ENCODE measurements at regions not wholly inside any gene's neighbourhood (a gene's known extent, or its start where the extent isn't known, plus 50 kb on each side); places are given as distances from the start of the nearest gene placed in this dataset.

DNA sequence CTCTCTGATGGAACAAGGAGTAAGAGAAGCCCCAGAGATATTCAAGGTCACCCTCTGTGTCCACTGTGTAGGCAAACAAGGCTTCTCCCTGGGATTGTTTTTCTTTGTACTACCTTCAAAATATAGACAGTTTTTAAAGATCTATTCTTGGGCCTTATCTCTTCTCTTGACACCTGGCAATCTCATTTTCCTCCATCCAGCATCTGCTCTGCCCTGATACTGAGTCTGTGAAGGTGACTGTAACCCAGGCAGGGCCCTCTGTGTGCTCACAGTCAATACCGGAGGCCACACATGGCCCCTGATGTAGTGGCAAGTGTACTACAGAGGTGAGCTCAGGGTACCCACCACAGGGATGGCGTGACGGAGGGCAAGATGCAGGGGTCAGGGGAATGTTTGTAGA lies 221.1 kb downstream of the SNX10 start:
- no peak for DNase-seq

DNA sequence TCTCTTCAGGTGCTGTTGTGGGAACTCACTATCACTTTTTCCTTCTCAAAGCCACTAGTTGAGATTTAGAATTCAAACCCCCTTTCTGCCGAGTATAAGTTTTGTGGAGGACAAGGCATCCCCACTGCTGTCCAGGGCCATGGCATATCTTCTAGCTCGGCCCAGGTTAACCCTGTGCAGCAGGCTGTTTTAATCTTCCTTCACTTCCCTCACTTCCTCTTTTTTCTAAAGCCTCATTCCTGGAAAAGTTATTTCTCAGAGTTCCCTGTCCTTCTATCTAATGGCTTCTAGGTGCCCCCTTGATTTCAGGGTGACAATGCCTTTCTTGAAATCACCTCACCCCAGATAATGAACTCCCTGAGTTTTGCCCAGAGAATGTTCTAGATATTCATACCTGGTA lies 222.3 kb downstream of the SNX10 start:
- DNase-seq: no peak

DNA sequence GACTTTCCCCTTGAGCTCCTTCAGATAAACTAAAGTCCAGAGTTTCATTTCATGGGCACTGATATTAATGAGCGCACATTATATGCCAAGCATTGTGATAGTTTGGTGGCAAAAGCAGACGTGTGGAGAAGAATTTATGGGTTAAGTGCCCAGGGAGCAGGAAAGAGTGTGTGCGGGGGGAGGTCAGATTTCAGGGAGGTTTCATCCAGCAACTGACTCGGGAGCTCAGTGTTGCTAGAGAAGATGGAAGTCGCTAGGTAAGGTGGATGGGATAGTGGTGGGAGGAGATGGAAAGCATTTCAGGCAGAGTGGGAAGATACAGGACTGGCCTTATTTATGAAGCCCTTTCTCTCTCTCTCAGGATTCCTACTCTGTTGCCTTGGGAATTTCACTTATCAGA lies 223.0 kb downstream of the SNX10 start:
- DNase-seq: no peak

DNA sequence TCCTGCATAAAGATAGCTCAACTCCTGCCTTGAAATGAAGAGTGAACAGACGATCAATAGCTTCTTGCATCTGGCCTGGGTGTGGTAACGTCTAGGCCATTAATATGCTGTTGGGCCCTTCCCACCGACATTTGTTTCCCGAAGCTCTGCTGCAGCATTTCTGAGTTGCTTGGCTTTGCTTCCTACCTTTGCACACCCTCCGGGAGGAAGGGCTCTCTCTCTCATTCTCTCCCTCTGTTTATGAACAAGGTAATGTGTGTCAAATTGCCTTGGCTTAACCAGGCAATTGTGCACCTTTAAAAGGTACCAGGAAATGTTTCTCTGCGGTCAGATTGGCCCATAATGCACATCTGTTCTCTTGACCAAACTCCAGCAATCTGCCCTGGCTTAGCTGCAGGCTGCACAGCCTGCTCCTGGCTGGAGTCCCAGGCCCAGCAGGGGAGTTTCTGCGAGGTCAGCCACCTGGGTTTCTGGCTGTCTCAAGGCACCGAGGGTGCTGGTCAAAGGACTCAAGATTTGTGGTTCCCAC lies 223.7 kb downstream of the SNX10 start:
- peak in 1 of 56 donors; percentile 10 for DNase-seq

DNA sequence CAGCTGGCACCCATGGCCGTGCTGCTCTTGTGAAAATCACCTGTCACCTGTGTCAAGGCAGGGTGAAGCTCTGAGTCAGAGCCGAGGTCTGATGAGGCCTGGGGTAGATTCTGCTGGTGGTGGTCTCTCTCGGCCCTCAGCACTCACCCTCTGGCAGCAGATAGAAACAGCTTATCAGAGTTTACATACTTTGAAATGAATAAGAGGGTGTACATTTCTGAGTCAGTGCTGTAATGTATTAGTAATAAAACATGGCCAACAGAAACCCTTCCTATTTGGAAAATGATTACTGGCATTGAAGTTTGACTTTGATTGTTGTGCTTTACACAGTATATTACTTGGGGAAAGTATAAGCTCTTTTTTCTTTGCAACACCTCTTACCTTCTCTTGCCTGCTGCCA lies 228.8 kb downstream of the SNX10 start:
- no peak for DNase-seq

DNA sequence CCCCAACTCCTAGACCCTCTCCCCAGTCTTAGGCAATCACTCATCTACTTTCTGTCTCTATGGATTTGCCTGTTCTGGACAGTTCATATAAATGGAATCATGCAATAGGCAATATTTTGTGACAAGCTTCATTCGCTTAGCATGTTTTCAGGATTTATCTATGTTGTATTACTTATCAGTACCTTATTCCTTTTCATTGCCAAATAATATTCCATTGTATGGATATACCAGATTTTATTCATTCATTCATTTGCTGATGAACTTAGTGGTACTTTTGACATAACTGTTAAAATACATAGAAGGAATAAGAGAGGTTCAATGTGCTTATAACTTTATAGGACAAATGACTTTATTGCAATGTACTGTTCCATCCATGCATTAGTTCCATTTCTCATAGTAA lies 231.0 kb downstream of the SNX10 start:
- no peak for DNase-seq

DNA sequence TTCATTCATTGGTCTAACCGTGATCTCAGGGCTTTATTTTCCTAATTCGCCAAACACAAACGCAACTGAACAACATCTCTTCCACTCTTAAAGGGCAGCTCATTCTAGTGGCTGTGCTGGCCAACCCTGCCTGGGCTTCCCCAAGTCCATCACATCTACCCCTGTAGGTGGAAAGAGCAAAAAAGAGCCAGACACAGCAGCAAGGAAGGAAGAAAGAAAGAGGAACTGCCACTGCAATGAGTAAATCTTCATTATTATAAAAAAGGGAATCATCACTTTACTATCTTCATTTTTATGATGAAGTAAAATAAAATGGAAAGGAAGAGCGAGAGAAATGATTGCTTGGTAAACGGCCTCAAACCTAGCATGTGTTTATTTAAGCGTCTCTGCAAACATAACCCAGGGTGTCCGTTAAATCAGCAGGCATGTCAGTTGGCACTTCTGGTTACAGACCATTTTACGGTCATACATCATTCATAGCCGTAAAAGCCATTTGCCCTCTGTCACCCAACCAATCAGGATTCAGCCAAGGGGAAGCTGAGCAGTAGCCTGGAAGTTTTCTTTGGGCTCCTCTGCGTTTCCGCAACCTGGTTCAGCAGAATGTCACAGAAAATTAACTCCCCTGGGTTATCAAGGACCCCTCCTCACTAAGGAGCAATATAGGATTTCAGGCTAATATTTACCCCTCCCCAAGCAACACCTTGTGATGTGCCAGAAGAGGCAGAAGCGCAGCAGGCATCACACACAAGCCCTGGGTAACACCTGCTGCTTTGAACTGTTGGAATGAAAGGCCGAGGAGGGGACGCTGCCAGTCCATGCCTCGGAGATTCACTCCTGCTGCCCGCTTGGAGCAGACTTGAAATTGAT lies 234.0 kb downstream of the SNX10 start:
- DNase-seq: no peak

DNA sequence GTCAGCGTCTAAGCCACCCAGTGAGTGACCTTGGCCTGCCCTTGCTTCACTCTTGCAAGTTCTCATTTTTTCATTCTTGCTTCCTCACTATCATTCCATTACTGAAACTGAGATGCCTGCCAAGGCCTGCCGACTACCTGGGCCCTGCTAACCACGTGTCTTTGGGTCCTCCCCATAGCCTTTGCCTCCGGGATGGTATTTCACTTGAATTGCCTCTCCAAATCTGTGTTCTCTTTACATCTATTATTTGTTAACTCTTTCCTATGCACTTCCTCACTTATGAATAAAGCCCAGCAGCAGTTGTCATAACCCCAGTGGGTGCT lies 234.6 kb downstream of the SNX10 start:
- no peak for DNase-seq

DNA sequence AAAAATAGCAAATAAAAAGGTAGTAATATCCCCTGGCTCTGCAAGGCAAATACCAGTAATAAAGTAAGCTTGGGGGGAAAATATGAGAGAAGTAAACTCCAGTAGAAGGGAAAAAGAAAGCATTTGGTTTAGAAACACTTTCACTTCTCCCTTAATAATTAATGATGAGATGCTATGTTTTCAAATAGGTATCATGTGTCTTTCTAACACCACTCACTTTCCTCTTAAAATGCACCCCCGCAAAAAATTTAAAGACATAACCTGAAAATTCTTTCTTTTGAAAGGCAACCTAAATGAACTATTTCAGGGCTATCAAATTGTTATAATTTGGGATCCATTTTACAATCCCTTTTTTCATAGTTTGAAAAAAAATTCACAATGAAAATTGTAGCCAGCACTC lies 240.3 kb downstream of the SNX10 start:
- DNase-seq: no peak

DNA sequence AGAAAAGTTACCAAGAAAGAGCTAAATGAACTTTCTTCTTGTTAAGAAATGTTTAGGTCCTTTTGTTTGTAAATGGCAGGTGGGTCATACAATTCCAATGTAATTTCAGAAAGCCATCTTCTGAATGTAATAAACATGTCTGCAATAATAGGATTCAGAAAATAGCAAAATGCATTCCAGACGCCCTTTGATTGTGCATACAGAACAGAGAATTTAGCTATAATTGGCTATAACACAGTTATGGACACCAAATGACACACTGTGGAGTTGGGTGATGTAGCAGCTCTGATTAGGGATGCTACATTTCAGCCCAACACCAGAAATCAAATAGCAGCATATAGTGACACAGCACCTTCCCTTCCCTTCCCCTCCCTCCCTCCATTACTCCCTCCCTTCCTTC lies 240.8 kb downstream of the SNX10 start:
- no peak for DNase-seq

DNA sequence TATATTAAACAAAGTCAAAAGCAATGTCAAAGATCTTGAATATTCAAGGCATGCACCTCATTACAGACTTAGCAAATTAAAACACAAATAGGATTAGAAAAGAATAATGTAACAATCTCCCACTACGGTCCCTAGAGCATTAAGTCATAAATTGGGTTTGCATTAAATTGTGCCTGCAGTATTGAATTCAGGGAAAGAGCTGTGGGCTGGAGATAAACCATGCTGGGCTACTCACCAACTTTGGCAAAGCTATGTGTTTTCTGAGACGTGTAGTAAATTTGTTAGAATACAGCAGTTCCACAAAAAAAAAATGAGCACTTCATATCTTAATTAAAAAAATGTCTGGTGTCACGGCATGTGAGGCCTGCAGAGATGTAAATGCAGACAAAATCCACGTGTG lies 241.6 kb downstream of the SNX10 start:
- DNase-seq: no peak

DNA sequence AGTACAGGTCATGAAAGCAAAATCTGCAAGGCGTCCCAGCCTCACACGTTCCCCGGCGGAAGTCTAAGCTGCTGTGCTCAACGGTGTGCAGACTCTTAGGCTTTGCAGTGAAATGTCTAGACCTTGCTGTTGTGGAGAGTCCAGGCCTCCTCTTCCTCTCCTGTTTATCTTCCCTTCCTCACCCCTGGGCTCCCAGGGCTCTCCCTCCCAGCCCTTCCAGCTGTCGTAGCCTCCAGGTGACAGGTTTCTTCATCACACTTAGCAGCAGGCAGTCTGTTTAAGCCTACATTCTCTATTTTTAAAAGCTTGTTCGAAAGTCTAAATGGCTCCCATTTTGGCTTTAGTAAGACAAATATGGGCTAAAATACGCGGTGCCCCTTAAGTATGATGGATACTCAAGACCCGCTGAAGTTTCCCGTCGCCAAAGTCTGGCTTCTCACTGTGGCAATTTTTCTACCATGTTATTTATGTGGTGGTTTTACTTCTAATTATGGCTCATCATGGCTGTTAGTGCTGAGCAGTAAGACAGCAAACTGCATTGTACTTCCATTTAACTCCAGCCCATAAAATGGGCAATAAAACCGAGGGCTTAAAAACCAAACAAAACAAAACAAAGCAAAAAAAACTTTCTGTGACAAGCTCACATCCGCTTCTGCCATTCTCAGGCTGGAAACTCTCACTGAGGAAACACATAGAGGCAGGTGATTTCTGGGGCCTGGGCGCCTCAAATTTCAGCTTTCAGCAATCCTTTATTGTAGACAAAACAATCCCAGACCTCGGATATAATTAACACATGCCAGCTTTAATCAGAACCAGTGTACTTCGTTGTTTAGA lies 243.2 kb downstream of the SNX10 start:
- DNase-seq: no peak

DNA sequence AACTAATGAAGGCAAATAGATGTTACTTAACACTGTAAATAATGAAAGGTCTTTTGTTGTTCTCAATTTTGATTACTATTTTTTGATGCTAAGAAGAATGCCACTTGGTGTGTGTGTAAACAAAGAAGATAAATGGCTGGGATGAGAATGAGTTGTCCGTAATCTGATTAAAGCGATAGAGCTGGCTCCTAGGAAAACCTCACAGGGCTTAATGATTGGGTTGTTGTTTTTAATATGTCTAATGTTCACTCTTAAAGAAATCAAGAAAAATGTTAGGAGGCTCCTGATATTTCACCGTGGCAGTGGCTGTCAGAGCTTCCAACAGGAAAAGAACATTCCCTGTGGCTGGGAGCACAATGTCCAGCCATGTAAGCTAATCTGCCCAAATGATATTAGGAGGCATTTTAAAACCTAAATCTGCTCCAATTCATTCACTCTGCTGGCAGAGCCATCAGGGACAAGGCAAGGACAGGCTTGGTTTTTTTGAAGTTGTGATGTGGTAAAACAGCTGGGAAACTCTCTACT lies 243.9 kb downstream of the SNX10 start:
- no peak for DNase-seq

DNA sequence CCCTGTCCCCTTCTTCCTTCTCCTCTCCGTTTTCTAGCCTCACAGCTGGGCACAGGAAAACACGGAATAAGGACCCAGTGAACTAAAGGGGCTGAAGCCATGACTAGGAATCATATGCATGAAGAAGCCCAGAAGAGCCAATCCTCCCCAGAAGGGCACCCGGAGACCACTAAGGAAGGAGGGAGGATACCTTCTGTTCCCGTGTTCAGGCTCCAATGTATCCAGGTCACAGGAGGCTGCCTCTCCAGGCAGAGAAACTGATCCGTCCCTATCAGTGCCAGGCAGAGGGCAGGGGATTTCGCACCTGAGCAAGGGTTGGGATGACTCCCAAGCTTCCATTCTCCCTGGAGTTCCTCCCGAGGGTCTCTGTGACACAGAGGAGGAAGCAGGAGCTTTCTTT lies 246.6 kb downstream of the SNX10 start:
- DNase-seq: no peak

DNA sequence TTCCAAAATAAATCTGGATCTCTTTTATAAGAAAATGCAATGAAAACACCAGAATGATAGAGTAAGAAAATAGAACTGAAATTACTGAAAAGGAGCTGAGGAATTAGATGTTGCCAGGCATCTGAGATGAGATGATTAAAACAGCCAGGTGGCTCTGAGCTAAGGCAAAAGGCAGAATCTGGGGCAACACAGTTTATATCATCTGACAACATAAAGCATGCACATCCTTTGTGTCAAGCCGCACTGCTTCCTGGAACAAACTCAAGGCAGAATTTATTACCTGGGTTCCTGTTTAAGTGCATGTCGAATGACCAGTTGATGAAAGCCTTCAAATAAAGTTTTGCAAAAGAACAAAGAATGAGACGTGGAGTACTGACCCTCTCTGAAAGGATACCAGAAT lies 247.0 kb downstream of the SNX10 start:
- no peak for DNase-seq

DNA sequence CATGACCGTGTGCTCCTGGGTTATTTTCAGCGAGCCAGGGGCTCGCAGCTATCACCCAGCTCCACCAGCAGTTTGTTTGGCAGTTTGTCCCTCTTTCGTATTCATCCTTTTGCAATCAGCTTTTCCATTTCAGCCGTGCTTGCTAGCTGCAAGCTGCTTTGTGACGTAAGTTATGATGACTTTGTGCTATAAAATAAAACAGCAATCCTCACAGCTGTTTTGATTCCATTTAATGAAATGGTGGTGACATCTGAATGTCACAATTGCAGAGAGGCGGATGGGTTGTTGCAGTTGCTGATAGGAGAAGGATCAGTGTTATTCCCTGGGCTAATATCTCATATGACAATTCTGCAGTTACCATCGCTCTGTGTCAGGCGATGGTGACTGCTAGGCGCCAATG lies 251.7 kb downstream of the SNX10 start:
- no peak for DNase-seq

DNA sequence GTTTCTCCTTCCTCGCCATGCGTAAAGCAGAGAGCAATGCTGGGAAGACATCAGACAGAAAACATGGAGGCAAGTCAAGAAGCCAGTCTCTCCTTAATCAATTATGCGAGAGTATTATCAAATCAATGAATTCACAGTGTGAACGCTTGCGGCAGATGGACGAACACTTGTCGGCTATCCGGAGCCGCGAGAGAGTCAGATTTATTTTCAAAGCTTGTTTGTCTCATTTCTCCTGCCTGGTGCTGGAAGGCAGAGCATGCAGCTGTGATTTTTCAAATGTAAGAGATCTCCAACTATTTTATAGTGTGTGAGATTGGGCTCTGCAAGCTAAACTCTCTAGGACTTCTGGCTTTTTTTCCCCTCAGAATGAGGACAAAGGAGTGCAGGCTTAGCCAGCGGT lies 252.3 kb downstream of the SNX10 start:
- no peak for DNase-seq

DNA sequence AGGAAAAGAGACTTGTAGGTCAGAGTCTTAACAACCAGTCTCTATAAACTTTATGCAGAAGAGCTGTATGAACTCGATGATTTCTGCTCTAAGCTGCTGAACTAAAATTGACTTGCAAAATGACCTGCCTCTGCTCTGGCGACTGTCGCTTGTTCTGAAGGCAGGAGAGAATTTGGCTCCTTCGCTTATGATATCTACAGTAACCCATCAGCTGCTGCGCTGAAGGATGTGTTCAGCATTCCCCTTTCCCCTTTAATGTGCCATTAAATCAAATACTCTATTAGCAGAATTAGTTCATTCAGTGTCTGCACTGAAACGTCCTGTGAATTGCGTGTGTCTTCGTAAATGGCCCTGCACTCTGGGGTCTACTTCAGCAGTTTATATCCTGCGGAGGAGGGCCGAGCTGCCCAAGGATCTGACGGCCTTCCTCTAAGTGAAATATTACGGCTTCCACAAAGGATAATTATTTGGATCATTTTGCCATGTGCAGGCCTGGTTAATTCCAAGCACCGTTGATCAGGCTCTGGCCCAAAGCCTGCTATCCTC lies 254.9 kb downstream of the SNX10 start:
- no peak for DNase-seq

DNA sequence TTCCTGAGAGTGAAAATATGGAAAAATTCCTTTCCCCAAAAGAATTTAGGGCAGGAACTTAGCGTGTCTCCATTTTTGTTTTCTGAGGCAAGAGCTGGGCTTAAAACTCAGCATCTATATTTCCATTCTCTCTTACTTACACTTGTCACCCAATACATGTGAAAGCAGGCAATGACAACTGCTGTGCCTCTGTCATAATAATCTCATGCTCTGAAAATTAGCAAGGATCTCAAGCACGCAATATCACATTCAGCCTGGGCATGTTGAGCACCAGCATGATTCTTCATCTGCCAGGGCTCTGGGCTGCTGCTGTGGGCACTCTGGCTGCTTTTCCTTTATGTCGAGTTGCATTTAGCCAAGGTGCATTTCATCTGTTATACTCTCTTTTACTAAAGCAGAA lies 255.5 kb downstream of the SNX10 start:
- DNase-seq: no peak

DNA sequence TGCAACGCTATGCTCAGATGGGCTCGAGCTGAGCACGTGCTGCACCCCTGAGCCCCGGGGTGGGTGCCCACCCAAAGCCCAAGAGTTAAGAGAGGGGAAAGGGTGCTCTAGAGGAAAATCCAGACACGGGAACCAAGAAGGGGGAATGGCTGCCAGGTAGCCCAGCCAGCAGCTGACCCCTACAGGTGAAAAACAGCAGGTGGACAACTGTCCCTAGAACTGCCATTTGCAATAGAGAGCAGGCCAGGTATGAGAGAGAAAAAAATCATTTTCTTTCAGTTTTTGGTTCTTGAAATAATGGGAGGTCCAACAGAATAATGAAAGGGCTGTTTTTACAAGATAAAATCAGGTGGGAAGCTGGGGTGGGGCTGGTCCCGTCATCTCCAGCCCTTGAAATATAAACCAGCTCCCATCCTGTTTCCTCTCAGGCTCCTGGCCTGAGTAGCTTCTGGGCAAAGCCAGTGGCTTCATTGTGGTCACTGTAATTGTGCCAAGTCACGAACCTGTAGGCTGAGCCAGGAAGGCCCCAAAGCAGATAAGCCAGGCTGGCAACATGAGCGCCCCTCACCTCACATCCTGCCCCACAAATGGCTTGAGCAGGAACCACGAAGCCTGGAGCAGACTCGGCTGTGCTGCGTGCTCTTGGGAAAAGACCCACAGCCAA lies 257.8 kb downstream of the SNX10 start:
- no peak for DNase-seq

DNA sequence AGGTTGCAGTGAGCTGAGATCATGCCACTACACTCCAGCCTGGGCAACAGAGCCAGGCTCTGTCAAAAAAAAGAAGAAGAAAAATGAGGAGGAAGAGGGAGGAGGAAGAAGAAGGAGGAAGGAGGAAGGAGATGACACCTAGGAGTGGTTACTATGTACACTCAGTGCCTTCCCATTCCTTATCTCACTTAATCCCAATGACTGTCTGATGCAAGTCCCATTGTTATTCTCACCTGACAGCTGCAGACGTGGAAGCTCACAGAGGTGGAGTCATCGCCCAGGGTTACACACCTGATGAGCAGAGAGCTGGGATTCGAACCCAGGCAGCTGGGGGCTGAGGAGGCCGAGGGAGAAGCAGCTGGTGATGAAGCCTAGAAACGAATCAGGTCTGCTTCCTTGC lies 258.8 kb downstream of the SNX10 start:
- no peak for DNase-seq

DNA sequence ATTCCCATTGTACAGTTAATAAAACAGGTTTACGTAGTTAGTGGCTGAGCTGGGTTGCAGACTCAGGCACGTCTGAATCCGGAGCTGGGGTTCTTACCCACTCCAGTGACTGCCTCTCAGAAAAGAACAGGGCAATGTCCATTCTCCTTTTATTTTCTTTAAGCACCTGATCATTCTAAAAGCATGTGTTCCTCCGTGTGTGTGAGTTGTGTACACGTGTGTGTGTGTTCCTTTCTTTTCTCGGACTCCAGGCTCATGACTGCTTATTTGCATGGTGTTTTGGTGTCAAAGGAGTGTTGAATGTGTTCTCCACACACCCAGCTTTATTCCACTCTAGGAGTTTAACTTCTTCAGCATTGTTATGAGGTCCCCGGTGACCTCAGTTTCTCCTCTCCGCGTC lies 260.1 kb downstream of the SNX10 start:
- no peak for DNase-seq

Measured in nucleus accumbens (tissue), 56 donors.